SK-N-MC (cell line): ENCODE measurements at regions not wholly inside any gene's neighbourhood (a gene's known extent, or its start where the extent isn't known, plus 50 kb on each side); places are given as distances from the start of the nearest gene placed in this dataset.

Experiments
- DNase-seq: peaks from one replicate; pipeline ENCODE4 v3.0.0-alpha.2; 2011; ENCODE audit warnings: low read depth, low spot score
- H3K27ac ChIP-seq: fragments of 200-600 bp; sonication (generic); 2 replicates; pipeline ENCODE4 v1.5.1; 2016; ENCODE audit warnings: mixed run types
- H3K36me3 ChIP-seq: fragments of 200-600 bp; sonication (generic); 2 replicates; pipeline ENCODE4 v1.6.1; 2017; ENCODE audit warnings: antibody characterized with exemption, low read length, mixed read lengths; ENCODE audit not compliant: insufficient read depth
- H3K4me3 ChIP-seq: fragments of 200-600 bp; sonication (generic); 2 replicates; pipeline ENCODE4 v1.5.1; 2016
- H3K9ac ChIP-seq: fragments of 200-600 bp; sonication (generic); 2 replicates; pipeline ENCODE4 v1.8.0; 2017; ENCODE audit warnings: mixed run types, mixed read lengths; ENCODE audit not compliant: insufficient read length
- H3K9me3 ChIP-seq: fragments of 200-600 bp; sonication (generic); 2 replicates; pipeline ENCODE4 v1.6.1; 2017; ENCODE audit warnings: low read depth, mild to moderate bottlenecking, antibody characterized with exemption, low read length, moderate library complexity, mixed read lengths
- EZH2 ChIP-seq: fragments of 200-600 bp; sonication (generic); IDR thresholded peaks from one replicate; pipeline ENCODE4 v1.6.1; 2017; ENCODE audit warnings: antibody characterized with exemption
- FOXP2 ChIP-seq: optimal IDR thresholded peaks from 2 replicates; pipeline ENCODE3; 2011; ENCODE audit warnings: mild to moderate bottlenecking, moderate library complexity; ENCODE audit not compliant: insufficient read depth; ENCODE audit errors: extremely low read length, control extremely low read depth
- POLR2AphosphoS5 ChIP-seq: IDR thresholded peaks from 2 replicates; pipeline ENCODE4 v1.6.1; 2012; ENCODE audit warnings: mild to moderate bottlenecking, low read depth, low read length, borderline replicate concordance

GRCh38 chr15:97215629-97216028 lies 744.9 kb upstream of the ARRDC4 start:
- TF ChIP-seq POLR2AphosphoS5, result no peak
- TF ChIP-seq EZH2, result no peak
- TF ChIP-seq FOXP2, result no peak
- H3K27ac ChIP-seq, result no peak overlapping the region
- no peak for DNase-seq
- no peaks in the 10 kb centered on the region for H3K36me3 ChIP-seq
- no peak overlapping the region for H3K9ac ChIP-seq
- no peak overlapping the region for H3K4me3 ChIP-seq
- no peaks in the 10 kb centered on the region for H3K9me3 ChIP-seq

GRCh38 chr15:97224191-97224641 lies 736.3 kb upstream of the ARRDC4 start:
- TF ChIP-seq POLR2AphosphoS5, result no peak
- TF ChIP-seq FOXP2, result no peak
- no peak for TF ChIP-seq EZH2

DNA sequence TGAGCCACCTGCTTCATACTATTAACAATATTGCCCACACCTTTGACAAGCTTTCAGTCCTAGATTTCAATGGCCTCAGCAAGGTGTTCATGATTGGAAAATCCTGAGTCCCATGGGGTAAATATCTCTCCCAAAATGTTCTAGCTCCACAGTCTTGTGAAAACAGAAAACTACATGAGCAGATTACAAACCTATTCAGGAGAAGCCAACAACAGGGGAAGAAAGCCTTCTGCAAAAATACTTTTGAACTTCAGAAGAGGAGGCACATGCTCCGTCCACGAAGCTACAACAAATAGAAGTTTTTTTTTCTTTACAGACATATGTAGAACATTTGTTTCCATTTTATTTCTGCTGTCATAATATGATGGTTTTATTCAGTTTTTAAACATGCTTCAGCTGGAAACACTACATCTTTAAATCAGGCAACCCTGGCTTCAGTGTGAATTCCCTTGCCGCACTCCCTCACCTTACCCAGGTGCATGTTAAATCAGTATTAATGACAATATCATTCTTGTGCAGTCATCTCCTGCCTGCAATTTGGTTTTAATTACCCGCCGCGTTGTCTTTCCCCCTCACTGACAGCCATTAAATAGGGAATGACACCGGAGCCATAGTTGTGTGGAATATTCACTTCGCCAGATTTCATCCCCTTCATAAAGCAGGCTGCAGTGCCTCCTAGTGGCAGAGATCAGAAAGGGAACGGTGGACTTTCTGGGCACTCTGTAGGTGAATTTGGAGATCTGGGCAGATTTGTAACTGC lies 725.5 kb upstream of the ARRDC4 start:
- TF ChIP-seq FOXP2 (no peak), POLR2AphosphoS5 (no peak), EZH2 (no peak)
- peak overlapping the region; percentile 32; the same call in 1 of the 2 replicates for H3K4me3 ChIP-seq
- no peaks in the 10 kb centered on the region for H3K9me3 ChIP-seq
- no peak overlapping the region for H3K27ac ChIP-seq
- DNase-seq, result peak; percentile 5
- H3K36me3 ChIP-seq, result no peaks in the 10 kb centered on the region
- H3K9ac ChIP-seq, result no peak overlapping the region

More at GRCh38 chr15:97224191-97224641, 736.3 kb upstream of the ARRDC4 start:
- Histone ChIP-seq H3K27ac (no peak overlapping the region), H3K9me3 (no peaks in the 10 kb centered on the region), H3K9ac (no peak overlapping the region), H3K4me3 (no peak overlapping the region), H3K36me3 (no peaks in the 10 kb centered on the region)
- DNase-seq, result no peak

GRCh38 chr15:97235611-97235985 lies 724.9 kb upstream of the ARRDC4 start:
- Histone ChIP-seq H3K36me3 (no peaks in the 10 kb centered on the region), H3K27ac (no peak overlapping the region), H3K9me3 (no peaks in the 10 kb centered on the region), H3K9ac (no peak overlapping the region), H3K4me3 (no peak overlapping the region; the same call in 1 of the 2 replicates)
- no peak for DNase-seq
- TF ChIP-seq EZH2 (no peak), FOXP2 (no peak), POLR2AphosphoS5 (no peak)

DNA sequence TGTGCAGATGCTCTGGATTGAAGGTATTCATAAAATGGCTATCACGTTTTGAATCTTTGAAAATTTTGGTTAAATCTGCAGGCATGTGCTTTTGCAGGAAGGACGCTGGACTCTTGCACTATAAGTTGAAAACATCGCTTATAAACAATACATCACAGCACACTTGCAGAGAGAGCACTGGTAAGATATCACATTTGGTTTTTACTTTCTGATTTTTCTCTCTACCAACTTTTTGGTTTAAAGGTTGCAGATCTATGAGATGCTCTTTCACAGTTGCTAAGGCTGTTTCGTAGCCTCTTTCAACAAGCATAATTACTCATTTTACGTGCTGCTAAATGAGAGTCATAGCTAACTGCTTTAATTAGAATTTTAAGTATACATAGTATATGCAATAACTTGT lies 724.4 kb upstream of the ARRDC4 start:
- DNase-seq, result no peak
- H3K9ac ChIP-seq, result no peak overlapping the region
- no peaks in the 10 kb centered on the region for H3K36me3 ChIP-seq
- no peak for TF ChIP-seq FOXP2
- no peak for TF ChIP-seq POLR2AphosphoS5
- TF ChIP-seq EZH2, result no peak
- no peak overlapping the region for H3K27ac ChIP-seq
- H3K4me3 ChIP-seq, result no peak overlapping the region
- H3K9me3 ChIP-seq, result no peaks in the 10 kb centered on the region

- H3K4me3 ChIP-seq, result no peak overlapping the region
Measured at GRCh38 chr15:97237160-97237559, 723.3 kb upstream of the ARRDC4 start.

DNA sequence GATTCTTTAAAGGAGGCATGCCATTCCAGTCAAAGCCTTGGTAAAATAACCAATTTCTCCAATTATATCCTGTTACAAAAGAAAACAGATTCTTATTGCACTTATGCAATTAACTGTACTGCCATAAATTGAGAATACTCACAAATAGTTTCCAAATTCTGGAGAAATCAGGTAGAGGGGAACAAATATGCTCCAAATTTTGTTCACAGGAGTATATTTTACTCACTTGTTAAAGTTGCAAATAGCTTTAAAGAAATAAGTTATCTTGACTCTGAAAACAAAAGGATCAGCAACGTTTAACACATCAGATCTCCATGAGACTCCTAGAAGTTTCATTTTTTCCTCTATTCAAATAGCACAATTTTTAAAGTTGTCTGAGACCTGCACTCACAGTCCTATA lies 712.1 kb upstream of the ARRDC4 start:
- Histone ChIP-seq H3K9ac (no peak overlapping the region), H3K27ac (no peak overlapping the region), H3K4me3 (no peak overlapping the region), H3K9me3 (no peaks in the 10 kb centered on the region), H3K36me3 (no peaks in the 10 kb centered on the region)
- DNase-seq, result no peak
- TF ChIP-seq POLR2AphosphoS5 (no peak), EZH2 (no peak), FOXP2 (no peak)

More at GRCh38 chr15:97237160-97237559, 723.3 kb upstream of the ARRDC4 start:
- Histone ChIP-seq H3K36me3 (no peaks in the 10 kb centered on the region), H3K9ac (no peak overlapping the region), H3K27ac (no peak overlapping the region), H3K9me3 (no peaks in the 10 kb centered on the region)
- no peak for TF ChIP-seq FOXP2
- no peak for TF ChIP-seq POLR2AphosphoS5
- no peak for TF ChIP-seq EZH2
- DNase-seq, result no peak

DNA sequence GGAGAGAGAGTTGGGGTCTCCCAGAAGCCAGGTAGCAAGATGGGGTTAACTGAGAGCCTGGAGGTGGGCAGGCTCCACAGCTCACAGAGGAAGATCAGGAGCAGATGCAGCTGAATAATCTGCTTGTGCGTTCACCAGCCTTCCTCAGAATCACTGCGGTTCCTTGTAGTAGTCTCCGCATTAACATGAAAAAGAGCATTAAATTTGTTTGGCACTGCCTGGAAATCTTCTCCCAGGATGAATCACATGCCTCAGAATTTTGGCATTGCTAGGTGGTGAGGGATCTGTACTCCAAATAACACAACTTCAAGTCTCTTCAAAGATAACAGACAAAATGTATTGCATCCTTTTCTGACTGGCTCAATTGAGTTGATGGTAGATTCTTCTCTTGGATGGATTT lies 700.6 kb upstream of the ARRDC4 start:
- H3K4me3 ChIP-seq, result no peak overlapping the region
- H3K36me3 ChIP-seq, result no peaks in the 10 kb centered on the region
- no peak for DNase-seq
- H3K9ac ChIP-seq, result no peak overlapping the region
- no peaks in the 10 kb centered on the region for H3K9me3 ChIP-seq
- H3K27ac ChIP-seq, result no peak overlapping the region
- TF ChIP-seq EZH2 (no peak), FOXP2 (no peak), POLR2AphosphoS5 (no peak)

DNA sequence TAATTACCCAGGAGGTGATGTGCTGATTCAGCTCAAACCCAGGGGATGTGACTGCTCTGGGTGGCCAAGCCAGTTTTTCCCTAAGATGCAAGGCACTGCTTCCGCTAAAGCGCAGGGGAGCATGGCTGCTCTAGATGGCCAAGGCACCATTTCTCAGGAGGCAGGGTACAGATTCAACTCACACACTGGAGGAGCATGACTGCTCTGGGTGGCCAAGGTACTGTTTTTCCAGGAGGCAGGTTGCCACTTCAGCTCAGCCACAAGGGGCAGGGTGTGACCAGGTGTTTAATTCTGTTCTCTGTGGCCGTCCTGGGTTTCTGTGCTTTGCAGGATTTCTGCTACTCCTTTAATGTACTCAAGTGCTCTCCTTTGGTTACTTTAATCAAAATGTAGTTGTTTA lies 659.3 kb upstream of the ARRDC4 start:
- TF ChIP-seq EZH2 (no peak), POLR2AphosphoS5 (no peak), FOXP2 (no peak)
- no peak overlapping the region for H3K9ac ChIP-seq
- no peaks in the 10 kb centered on the region for H3K36me3 ChIP-seq
- no peak for DNase-seq
- no peak overlapping the region for H3K4me3 ChIP-seq
- H3K9me3 ChIP-seq, result no peaks in the 10 kb centered on the region
- no peak overlapping the region for H3K27ac ChIP-seq
